HG03439 (cell line): ENCODE measurements at regions not wholly inside any gene's neighbourhood (a gene's known extent, or its start where the extent isn't known, plus 50 kb on each side); places are given as distances from the start of the nearest gene placed in this dataset.
A peak's percentile ranks its signal among the peaks of the same experiment; 100 is the strongest.

Experiments used
- ATAC-seq: cut with Tn5 transposase; IDR thresholded peaks from one replicate; pipeline ENCODE4 v1.9.1; 2021; ENCODE audit warnings: mild to moderate bottlenecking, moderate library complexity; ENCODE audit not compliant: unreplicated experiment

DNA sequence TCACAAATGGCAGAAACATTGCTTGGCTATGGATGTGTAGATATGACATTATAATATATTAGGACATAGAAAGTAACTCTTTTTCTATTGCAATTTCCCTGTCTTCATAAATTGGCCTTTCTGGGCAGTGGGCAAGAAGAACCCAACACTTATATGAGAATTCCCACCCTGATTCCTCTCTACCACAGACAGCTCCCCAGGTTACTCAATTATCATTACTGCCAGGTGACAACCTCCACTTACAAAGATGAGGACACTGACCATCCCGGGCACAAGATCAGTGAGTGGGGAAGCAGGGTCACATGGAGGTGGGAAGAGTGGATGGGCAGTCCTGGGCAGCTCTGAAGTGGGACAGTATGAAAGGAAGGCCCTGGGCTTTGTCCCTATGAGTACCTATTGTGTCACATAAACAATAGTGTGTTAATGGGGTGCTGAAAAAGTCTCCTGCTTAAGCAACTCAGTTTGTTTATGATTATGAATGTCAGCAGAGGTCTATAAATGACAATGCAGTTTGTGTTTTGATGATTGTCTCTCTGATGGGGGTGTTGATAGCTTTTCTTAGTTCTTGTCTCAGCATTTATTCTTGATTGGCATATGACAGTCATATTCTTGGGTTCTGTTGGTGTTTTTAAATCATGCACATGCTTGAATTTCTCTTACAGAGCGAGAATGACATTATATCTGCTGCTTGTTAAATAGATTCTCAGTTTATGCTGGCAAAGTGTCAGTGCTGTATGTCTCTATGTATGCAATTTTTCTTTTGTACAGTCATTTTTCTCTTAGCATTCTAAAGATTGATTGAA, 99.9 kb downstream of the SLIT2 start:
- no peak for ATAC-seq

DNA sequence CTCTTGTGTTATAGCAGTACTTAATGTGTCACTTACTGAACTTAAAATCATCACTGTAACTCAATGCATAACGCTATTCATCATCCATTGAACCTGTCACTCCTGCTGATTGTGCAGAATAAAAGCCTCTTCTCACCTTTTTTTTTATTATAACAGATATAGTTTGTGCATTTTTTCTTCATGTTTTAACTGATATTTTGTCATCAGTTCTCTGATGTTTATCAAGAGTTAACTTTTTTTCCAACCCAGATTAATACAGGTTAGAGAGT, 100.4 kb downstream of the SLIT2 start:
- no peak for ATAC-seq

DNA sequence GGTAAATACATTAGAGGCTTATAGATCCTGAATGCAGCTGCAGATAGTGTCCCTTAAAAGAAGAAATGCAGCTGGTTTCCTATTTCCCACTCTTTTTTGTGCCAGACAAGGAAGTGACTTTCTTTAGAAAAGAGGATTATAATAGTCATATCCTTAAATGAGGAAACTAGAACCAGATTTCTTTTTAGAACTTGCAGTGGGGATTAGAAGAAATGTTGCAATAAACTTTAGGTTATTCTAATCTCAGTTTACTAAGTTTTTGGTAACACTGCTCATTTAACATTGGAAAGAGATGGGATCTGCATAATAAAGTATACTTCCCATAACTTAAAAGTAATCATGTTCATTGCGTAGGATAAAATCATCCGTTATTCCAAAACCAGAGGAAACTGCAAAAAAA, 101.9 kb downstream of the SLIT2 start:
- ATAC-seq: no peak

DNA sequence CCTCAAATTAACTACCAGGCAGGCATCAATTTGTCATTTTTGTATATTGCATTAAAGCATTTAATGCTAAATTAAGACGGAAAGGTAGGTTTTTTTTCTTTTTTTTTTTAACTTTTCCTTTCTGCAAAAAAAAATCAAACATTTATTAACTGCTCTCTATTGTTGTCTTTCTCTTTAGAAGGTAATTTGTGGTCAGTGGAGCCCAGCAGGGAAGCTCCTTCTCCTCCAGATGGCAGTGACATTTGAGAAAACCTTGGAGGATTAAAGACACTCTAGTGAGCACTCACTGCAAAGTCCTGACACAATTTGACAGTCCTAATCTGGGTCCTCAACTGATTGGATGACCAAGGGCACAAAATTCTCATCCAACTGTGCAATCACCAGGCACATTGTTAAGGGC, 102.4 kb downstream of the SLIT2 start:
- no peak for ATAC-seq

DNA sequence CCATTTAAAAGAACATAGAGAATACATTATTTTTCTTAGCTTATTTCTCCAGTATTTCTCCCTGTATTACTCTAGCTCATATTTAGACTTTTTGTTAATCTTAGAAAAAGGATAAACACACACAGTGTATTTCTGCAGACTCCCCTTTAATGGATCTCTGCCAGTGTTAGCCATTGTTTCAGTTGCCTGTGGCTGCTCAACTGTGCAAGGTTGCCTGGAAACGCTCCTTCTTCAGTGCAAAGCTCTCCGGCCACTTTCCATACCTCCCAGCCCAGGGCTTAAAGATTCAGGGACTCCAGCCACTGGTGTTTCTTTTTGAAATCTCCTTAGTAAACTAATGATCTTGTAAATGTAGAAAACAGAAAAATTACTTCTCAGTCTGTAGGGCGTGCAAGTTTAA, 104.9 kb downstream of the SLIT2 start:
- no peak for ATAC-seq

DNA sequence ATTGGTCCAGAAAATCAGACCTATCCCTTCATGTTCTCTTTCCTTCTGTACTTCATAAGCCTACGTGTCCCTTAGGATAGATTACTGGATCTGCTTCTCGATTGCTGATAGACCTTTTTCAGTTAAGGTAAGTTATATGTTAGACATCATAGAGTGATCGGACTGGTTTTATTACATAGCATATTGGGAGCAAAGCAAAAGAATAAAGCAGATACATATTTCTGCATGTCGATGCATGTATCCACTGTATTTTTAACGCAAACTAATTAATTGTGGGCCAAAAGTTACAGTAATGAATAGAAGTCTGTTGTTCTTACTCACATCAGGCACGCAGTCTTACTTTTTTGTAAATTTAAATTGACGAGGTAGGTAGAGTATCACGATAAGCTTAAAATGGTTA, 106.4 kb downstream of the SLIT2 start:
- ATAC-seq: no peak

DNA sequence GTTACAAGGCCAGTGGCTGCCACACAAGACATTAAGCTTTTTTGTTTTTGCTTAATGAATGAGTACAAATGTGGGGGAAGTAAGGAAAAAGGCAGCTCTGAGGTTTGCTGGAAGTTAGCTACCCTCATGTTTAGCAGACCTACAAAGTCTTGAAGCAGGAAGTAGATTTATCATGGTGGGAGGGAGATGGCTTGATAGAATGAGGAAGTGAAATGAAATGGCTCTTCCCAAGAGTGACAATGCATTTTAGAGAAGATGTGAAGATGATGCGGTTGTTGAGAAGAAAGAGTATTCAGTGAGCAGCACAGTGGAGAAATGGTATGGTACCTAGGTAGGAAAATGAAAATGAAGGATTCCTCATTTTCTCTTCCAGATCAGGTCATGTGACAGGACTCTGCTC, 108.0 kb downstream of the SLIT2 start:
- ATAC-seq: peak; percentile 61

DNA sequence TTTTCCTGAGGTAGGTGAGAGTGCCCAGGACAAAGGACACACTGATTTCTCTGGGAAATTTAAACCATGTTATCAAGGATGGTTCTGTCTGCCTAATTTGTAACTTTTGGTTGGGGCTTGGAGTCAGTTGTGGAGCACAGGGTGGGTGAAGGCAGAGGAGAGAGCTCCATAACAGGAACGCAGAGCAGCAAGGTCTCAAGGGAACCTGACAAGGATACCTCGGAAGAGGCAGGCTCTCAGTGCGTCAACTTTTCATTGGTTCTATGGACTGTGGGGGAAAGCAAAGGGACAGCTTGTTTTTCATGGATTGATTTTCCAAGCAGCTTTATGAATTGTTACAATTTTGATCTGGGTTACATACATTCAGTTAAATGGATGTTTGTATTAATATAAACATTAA, 110.4 kb downstream of the SLIT2 start:
- ATAC-seq: no peak

DNA sequence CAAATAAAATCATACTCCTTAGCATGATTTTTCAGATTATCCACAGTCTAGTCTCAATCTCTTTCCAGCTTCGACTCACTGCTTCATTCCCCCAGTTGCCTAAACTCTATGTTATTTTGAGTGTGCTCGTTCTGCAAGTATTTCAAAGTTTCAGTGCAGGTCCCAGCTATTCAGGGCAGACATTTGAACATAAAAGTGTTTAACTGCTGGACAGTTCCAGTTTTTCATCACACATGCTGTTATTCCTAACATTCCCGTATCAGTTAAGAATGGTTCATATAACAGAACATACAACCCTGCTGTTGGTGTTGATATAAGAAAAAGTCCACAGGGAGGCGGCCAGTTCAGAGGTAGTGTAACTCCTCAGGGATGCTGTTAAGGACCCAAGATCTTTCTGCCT, 113.3 kb downstream of the SLIT2 start:
- ATAC-seq: no peak

DNA sequence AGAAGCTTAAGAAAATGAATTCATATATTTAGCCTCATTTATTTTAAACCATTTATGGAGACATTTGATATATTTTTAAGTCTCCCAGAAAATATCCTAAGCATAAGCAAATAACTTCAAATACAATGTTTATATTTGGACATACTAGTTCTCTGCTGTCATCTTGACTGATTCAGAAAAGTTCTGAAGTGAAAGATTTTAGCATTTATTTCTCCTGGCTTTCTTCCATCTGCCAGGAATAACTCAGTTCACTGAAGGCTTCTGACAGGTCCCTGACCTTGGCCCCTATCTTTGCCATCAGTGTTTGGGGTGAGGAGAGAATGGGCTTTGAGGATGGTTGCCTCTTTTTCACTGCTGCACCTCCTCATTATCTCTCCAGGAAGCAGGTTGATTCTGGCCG, 115.7 kb downstream of the SLIT2 start:
- ATAC-seq: no peak

DNA sequence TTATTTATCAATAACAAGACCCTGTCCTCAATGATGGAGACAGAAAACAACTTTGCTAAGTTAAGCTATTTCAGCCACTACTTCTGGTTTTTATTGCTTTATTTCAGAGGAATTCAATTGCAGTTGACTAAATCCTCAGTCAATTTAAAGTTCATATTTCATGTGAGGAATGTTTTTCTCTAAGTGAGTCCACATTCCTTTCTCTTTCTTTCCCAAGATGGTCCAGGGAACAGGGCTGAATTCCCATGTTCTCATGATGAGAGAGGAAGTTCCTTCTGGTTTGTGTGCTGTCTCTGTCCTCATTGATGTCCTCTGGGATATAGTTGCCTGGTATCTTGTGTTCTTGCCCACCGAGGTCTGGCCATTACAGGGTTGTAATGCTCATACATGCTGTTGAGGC, 117.2 kb downstream of the SLIT2 start:
- no peak for ATAC-seq

DNA sequence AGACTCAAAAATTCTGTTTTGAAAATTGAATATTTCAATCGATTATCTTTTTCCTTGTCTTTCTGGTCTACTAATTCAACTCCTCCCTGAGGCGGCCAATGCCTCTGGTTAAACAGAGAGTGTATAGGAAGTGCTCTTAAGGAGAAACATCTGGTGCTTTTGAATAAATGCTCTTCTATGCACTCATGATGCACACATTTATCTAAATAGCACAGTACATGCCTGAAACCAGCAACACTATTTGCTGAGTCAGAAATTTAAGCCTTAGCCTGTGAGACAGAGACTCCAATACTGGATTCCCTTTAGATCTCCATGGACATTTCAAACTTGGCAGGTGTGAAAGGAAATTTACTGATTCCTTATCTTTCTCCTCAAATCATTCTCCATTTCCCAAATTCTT, 118.6 kb downstream of the SLIT2 start:
- no peak for ATAC-seq

DNA sequence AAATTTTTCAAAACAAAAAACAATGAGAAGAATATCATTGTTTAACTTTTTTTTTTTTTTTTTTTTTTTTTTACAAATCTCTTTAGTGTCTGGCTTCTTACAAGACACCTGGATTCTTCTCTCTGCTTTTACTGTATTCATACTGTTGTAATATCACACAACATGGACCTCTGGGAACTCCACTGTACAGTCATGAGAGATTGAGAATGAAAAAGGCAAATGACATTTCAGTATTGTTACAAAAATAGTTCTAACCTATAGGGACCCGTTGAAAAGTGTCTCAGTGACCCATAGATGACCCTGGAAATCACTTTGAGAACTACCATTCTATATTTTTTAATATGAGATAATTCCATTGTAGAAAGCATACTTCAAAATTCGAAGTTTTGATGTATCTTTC, 124.4 kb downstream of the SLIT2 start:
- ATAC-seq: no peak

DNA sequence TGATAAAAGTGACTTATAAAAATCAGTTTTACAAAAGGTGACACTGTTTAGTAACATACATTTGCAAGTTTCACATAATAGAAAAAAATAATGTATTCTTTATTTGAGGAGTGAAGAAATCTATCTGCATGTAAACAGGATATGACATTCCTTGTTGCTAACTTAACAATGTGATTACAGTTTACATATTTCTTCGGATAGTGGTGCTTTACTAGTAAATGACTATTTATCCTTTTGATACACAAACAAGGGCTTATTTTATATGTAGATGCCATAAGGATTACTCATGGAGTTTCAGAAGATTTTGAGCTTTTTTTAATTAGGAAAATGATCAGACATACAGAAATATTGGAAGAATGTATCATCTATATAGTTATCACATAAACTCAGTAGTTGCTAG, 126.5 kb downstream of the SLIT2 start:
- no peak for ATAC-seq

DNA sequence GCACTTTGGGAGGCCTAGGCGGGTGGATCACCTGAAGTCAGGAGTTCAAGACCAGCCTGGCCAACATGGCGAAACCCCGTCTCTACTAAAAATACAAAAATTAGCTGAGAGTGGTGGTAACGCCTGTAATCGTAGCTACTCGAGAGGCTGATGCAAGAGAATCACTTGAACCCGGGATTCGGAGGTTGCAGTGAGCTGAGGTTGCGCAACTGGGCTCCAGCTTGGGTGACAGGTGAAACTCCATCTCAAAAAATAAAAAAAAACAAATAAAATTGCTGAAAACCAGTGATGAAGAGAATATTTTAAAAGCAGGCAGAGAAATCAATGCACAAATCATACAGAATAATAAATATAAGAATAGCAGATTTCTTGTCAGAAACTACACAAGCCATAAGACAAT, 129.3 kb downstream of the SLIT2 start:
- no peak for ATAC-seq

DNA sequence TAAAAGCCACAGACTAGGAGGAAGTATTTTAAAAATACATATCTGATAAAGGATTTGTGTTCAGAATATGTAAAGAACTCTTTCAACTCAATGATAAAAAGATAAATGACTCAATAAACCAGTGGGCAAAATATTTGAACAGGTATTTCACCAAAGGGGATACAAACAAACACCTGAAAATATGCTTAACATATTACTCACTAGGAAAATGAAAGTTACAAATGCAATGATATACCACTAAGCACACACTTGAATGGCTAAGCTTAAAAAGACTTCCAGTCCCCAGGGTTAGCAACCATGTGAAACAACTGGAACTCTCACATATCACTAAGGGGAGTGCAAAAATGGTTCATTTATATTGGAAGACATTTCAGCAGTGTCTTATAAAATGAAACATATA, 131.6 kb downstream of the SLIT2 start:
- ATAC-seq: no peak

DNA sequence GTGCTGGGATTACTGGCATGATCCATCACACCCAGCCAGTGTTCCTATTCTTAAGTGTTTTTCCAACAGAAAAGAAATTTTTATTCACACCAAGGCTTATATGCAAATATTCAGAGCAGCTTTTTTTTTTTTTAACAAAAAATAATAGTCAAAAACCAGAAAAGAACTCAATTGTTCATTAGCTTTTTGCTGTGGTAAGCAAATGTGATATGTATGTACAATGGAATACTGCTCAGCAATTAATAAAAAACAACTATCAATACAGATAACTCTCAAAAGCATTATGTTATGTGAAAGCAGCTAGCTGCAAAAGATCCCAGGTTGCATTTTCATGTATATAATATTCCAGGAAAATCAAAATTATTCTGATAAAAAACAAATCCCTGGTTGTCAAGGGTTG, 132.3 kb downstream of the SLIT2 start:
- ATAC-seq: no peak

DNA sequence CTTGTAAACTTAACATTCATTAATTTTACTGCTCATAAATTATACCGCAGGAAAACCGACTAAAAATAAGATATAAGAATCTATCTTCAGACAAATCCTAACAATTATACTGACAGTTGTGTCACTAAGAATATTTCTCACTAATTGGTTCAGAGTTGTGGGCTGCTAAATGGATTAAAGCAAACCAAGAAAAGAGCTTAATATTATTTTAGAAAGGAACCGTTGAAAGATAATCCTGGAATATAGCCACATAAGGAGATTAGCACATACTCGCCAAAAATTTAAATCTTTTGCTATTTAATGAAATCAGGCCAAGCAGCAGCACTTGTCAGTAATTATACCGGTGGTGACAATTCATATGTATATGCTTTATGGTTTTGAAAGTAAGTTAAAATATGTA, 132.8 kb downstream of the SLIT2 start:
- no peak for ATAC-seq

DNA sequence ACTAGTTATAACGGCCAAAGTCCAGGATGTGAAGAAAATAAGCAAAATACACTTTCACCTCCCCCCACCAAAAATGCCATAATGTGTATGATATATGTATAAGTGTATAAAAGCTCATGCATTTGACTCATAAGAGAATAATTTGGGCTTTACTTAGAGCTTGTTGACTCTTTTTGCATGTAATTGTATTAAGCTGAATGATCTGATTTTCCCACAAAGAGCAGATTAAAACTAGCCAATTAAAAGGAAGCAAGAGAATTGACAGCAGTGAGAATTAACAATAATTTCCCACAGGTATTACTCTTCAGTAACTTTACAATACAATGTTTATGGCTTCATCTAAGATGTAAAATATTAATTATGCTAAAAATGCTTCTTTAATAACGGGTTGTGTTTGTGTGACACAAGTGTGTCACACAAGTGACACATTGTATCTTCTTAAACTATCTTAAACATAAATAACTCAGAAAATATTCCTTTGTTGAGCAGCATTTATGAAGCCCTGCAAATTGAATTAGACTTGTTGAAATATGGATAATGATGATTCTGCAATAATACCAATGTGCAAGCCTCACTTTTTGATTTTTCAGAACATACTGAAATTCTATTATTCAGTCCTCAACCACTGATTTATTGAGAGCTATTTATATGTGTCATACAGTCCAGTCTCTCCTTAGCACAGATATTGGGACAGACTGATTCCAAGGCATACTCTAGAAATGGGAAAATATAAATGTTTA, 134.5 kb downstream of the SLIT2 start:
- no peak for ATAC-seq

DNA sequence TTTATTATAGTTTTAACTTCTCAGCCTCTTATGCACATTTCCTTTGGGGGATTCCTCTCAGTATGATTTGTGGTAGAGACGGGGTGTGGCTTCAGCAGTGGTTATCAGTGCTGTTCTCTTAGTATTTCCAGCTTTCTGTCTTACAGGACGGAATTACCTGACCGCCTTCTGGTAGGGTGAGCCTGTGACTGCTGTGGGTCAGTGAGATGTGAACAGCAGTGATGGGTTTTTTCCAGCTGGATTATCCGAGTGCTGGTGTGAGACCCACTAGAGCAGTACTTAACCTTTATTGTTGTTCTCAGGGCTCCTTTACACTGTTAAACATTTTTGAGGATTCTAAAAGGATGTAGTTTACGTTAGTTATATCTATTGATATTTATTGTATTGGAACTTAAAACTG, 135.2 kb downstream of the SLIT2 start:
- no peak for ATAC-seq

DNA sequence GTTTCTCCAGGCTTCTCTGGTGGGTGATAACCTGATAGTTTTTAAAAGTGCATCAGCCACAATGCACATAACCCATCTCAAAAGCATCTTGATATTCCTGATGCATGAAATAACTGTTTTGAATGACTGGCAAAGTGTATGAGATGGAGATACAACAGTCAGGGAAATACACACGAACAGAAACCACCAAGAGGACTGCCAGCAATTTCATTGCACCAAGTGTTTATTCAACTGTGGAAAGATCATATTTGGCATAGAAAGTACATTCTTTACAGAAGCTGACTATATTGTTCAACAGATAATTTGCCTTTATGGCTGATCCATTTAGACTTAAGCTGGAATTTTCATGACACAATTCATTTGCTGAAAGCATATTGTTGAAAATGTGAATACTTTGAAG, 139.5 kb downstream of the SLIT2 start:
- no peak for ATAC-seq

DNA sequence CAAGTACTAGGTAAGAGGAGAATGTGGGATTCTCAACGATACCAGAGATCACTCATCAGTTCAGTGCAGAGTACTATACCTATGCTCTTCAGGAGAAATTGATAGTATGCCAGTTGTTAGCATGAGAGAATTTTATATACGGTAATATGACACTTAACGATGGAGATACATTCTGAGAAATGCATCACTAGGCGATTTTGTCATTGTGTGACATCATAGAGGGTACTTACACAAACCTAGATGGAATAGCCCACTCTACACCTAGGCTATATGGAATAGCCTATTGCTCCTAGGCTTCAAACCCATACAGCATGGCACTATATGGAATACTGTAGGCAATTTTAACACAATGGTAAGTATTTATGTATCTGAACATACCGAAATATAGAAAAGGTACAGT, 140.2 kb downstream of the SLIT2 start:
- ATAC-seq: no peak
